ENCODE measurements at regions not wholly inside any gene's neighbourhood (a gene's known extent, or its start where the extent isn't known, plus 50 kb on each side); places are given as distances from the start of the nearest gene placed in this dataset.

- no peak for DNase-seq
These were observed 103.3 kb upstream of the EPHA4 start for GRCh38 chr2:221675201-221675908.

GRCh38 chr2:221674446-221674845, 102.3 kb upstream of the EPHA4 start:
- DNase-seq = no peak

GRCh38 chr2:221673248-221673647, 101.1 kb upstream of the EPHA4 start:
- no peak for DNase-seq

GRCh38 chr2:221671515-221671914, 99.4 kb upstream of the EPHA4 start:
- DNase-seq = no peak

GRCh38 chr2:221662689-221663391, 90.7 kb upstream of the EPHA4 start:
- no peak for DNase-seq

GRCh38 chr2:221657806-221658205, 85.7 kb upstream of the EPHA4 start:
- no peak for DNase-seq

GRCh38 chr2:221655300-221655699, 83.2 kb upstream of the EPHA4 start:
- no peak for DNase-seq

- DNase-seq = no peak
These were observed 81.1 kb upstream of the EPHA4 start for GRCh38 chr2:221653182-221653581.

- peak in 1 of 2 donors; percentile 5 for DNase-seq
These were observed 77.1 kb upstream of the EPHA4 start for GRCh38 chr2:221649051-221649775.

- DNase-seq = no peak
These were observed 70.3 kb upstream of the EPHA4 start for GRCh38 chr2:221642447-221642846.

GRCh38 chr2:221641181-221641871, 69.2 kb upstream of the EPHA4 start:
- no peak for DNase-seq

- no peak for DNase-seq
These were observed 68.6 kb upstream of the EPHA4 start for GRCh38 chr2:221640686-221641085.

GRCh38 chr2:221637851-221638250, 65.7 kb upstream of the EPHA4 start:
- no peak for DNase-seq

GRCh38 chr2:221635949-221636348, 63.8 kb upstream of the EPHA4 start:
- no peak for DNase-seq

GRCh38 chr2:221629468-221629867, 57.4 kb upstream of the EPHA4 start:
- no peak for DNase-seq

- no peak for DNase-seq
These were observed 52.4 kb upstream of the EPHA4 start for GRCh38 chr2:221624475-221624874.
